HL-60 (cell line): ENCODE measurements at regions not wholly inside any gene's neighbourhood (a gene's known extent, or its start where the extent isn't known, plus 50 kb on each side); places are given as distances from the start of the nearest gene placed in this dataset.

Experiments
- DNase-seq, 2 experiments: peaks; one replicate each; pipeline ENCODE4 v3.0.0-alpha.2; 2010 to 2020; ENCODE audit warnings: low read depth in 1 of 2, low spot score in 1 of 2
- H3K27ac ChIP-seq: fragments of 250-450 bp; sonication (Bioruptor Pico); replicated peaks from 2 replicates; pipeline ENCODE4 v1.5.1; 2020; ENCODE audit warnings: mild to moderate bottlenecking, moderate library complexity
- H3K27me3 ChIP-seq: fragments of 250-450 bp; sonication (Bioruptor Pico); 2 replicates; pipeline ENCODE4 v1.5.1; 2021; ENCODE audit warnings: mild to moderate bottlenecking, moderate library complexity; ENCODE audit not compliant: insufficient read depth, poor library complexity, severe bottlenecking
- H3K4me3 ChIP-seq: replicated peaks from 2 replicates; pipeline ENCODE4 v1.5.1; 2011; ENCODE audit warnings: mild to moderate bottlenecking, control low read depth, low read length; ENCODE audit not compliant: insufficient read depth
- CTCF ChIP-seq: IDR thresholded peaks from one replicate; pipeline ENCODE4 v1.5.1; 2011; ENCODE audit warnings: low read length, control low read depth, inconsistent platforms; ENCODE audit not compliant: insufficient read depth
- GABPA ChIP-seq: IDR thresholded peaks from 2 replicates; pipeline ENCODE4 v1.6.1; 2012; ENCODE audit warnings: low read depth
- POLR2AphosphoS5 ChIP-seq: IDR thresholded peaks from 2 replicates; pipeline ENCODE4 v1.6.1; 2012; ENCODE audit warnings: low read depth
- REST ChIP-seq: IDR thresholded peaks from 2 replicates; pipeline ENCODE4 v1.6.1; 2012; ENCODE audit warnings: low read depth; ENCODE audit not compliant: insufficient replicate concordance
- SPI1 ChIP-seq: IDR thresholded peaks from 2 replicates; pipeline ENCODE4 v1.6.1; 2012; ENCODE audit warnings: low read depth, mild to moderate bottlenecking, borderline replicate concordance

GRCh38 chr4:129248621-129249020 is 152.7 kb downstream of the C4orf33 start:
- TF ChIP-seq GABPA, result no peak
- DNase-seq, result no peak
- no peak overlapping the region for H3K27ac ChIP-seq
- H3K27me3 ChIP-seq, result no peaks in the 10 kb centered on the region
- no peak overlapping the region for H3K4me3 ChIP-seq

- Histone ChIP-seq H3K27ac (no peak overlapping the region), H3K4me3 (no peak overlapping the region), H3K27me3 (no peaks in the 10 kb centered on the region)
- no peak for TF ChIP-seq CTCF
- TF ChIP-seq GABPA, result no peak
- TF ChIP-seq SPI1, result no peak
- TF ChIP-seq POLR2AphosphoS5, result no peak
- TF ChIP-seq REST, result no peak
- DNase-seq, result no peak
Observed at GRCh38 chr4:129254126-129254525, 158.2 kb downstream of the C4orf33 start.

- no peak for DNase-seq
- Histone ChIP-seq H3K27ac (no peak overlapping the region), H3K27me3 (no peaks in the 10 kb centered on the region), H3K4me3 (no peak overlapping the region)
- TF ChIP-seq REST, result no peak
- TF ChIP-seq POLR2AphosphoS5, result no peak
- TF ChIP-seq SPI1, result no peak
- no peak for TF ChIP-seq GABPA
- no peak for TF ChIP-seq CTCF
Observed at GRCh38 chr4:129254526-129254925, 158.6 kb downstream of the C4orf33 start.

GRCh38 chr4:129261584-129261983 is 165.6 kb downstream of the C4orf33 start:
- no peak for TF ChIP-seq POLR2AphosphoS5
- no peak for TF ChIP-seq SPI1
- TF ChIP-seq GABPA, result no peak
- no peak for TF ChIP-seq REST
- TF ChIP-seq CTCF, result no peak
- Histone ChIP-seq H3K27ac (no peak overlapping the region), H3K27me3 (no peaks in the 10 kb centered on the region), H3K4me3 (no peak overlapping the region)
- DNase-seq, result no peak
